Caco-2 (cell line): ENCODE measurements at regions not wholly inside any gene's neighbourhood (a gene's known extent, or its start where the extent isn't known, plus 50 kb on each side); places are given as distances from the start of the nearest gene placed in this dataset.

Experiments used
- BruUV-seq: library from RNA; stranded (reverse); fragments of 400-500 nt; replicated peaks from 2 replicates; lab custom pipeline; 2021; lab: Mats Ljungman, UMichigan
- CTCF ChIA-PET: fragments of 300-600 bp; sonication (Branson Sonifier 250); formaldehyde crosslinking; loops from one replicate; lab custom pipeline; 2022; ENCODE audit warnings: antibody characterized with exemption; lab: Charles Lee
- POLR2A ChIA-PET: fragments of 300-600 bp; sonication (Branson Sonifier 250); formaldehyde crosslinking; loops from one replicate; lab custom pipeline; 2022; ENCODE audit warnings: antibody characterized with exemption; lab: Charles Lee
- DNase-seq, 2 experiments: peaks; one replicate each; pipeline versions ENCODE4 v3.0.0 to v3.0.0-alpha.2; 2020 to 2022
- H3K27me3 ChIP-seq: replicated peaks from 2 replicates; pipeline ENCODE4 v1.6.0; 2011; ENCODE audit warnings: low read length; ENCODE audit not compliant: control insufficient read depth, insufficient read depth
- H3K36me3 ChIP-seq: 2 replicates; pipeline ENCODE4 v1.5.1; 2011; ENCODE audit warnings: low read length; ENCODE audit not compliant: control insufficient read depth, insufficient read depth
- H3K4me1 ChIP-seq: fragments of 250-450 bp; sonication (Bioruptor Pico); 2 replicates; pipeline ENCODE4 v1.5.1; 2020; ENCODE audit warnings: mild to moderate bottlenecking
- H3K4me3 ChIP-seq: 2 replicates; pipeline ENCODE4 v1.5.1; 2011; ENCODE audit warnings: low read depth, mild to moderate bottlenecking, control low read depth, low read length
- H3K9me3 ChIP-seq: fragments of 250-450 bp; sonication (Bioruptor Pico); 2 replicates; pipeline ENCODE4 v1.5.1; 2020; ENCODE audit warnings: mild to moderate bottlenecking, moderate library complexity
- H3K27ac Mint-ChIP-seq: one replicate; pipeline ENCODE4 v1.8.0; 2022; ENCODE audit warnings: mixed read lengths; ENCODE audit not compliant: unreplicated experiment
- H3K27me3 Mint-ChIP-seq: one replicate; pipeline ENCODE4 v1.8.0; 2022; ENCODE audit warnings: mixed read lengths; ENCODE audit not compliant: insufficient read depth, unreplicated experiment
- H3K36me3 Mint-ChIP-seq: one replicate; pipeline ENCODE4 v1.8.0; 2022; ENCODE audit warnings: mild to moderate bottlenecking, mixed read lengths; ENCODE audit not compliant: insufficient read depth, unreplicated experiment
- H3K4me1 Mint-ChIP-seq: one replicate; pipeline ENCODE4 v1.8.0; 2022; ENCODE audit warnings: low read depth, mixed read lengths; ENCODE audit not compliant: unreplicated experiment
- H3K4me3 Mint-ChIP-seq: one replicate; pipeline ENCODE4 v1.8.0; 2022; ENCODE audit warnings: mild to moderate bottlenecking, moderate library complexity, mixed read lengths; ENCODE audit not compliant: unreplicated experiment
- H3K9me3 Mint-ChIP-seq: one replicate; pipeline ENCODE4 v1.8.0; 2022; ENCODE audit warnings: mixed read lengths; ENCODE audit not compliant: unreplicated experiment
- CTCF ChIP-seq, 2 experiments: fragments of 200-600 bp in 1 of 2; IDR thresholded peaks; 1 replicate in 1 of 2; 2 replicates in 1 of 2; pipeline versions ENCODE4 v1.5.1 to v1.8.0; 2011 to 2022; ENCODE audit warnings: antibody characterized with exemption in 1 of 2, control low read depth in 1 of 2, inconsistent platforms in 1 of 2, low read depth in 1 of 2, low read length in 1 of 2, mild to moderate bottlenecking in 1 of 2, moderate library complexity in 1 of 2; ENCODE audit not compliant: insufficient read depth in 1 of 2, severe bottlenecking in 1 of 2, unreplicated experiment in 1 of 2
- intact Hi-C: fragments of 100-400 bp; cut with micrococcal nuclease; formaldehyde crosslinking; loops from one replicate; pipeline ENCODE4 v1.10.0; 2022; ENCODE audit not compliant: unreplicated experiment

DNA sequence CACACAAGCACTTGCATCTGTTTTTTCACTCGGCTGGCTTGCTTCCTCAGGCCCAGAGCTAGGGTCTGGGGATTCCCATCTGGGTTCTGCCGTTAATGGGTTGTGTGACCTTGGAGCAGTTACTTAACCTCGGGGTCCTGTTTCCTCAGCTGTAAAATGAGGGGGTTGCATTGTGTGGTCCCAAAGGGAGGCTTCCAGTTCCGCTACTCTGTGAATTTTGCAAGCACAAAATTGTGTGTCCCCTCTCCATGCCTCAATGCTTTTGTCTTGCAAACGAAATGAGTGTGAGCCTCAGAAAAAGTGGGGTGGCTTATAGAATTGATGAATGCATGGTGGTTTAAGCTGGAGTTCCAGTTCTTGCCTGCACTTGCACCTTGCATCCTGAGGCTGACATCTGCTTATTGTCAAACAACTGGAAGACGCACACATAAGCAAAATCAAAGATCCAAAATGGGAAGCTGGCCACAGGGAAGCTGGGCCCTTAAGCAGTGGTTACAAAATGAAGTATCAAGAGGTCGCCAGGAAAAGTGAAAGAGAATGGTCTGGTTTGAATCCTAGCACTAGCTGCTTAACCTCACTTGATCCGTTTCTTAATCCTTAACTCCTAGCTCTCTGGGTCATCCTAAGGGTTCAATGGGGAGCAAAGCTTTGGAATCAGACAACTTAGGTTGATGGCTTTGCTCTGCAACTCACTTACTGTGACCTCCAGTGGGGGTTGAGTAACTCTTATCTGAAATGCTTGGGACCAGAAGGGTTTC is 490.6 kb downstream of the DHX35 start:
- DNase-seq: no peak
- Mint-ChIP-seq H3K27me3 (peaks cover 16% of the 10 kb centered on the region), H3K4me1 (no peaks in the 10 kb centered on the region), H3K4me3 (no peak overlapping the region), H3K36me3 (no peaks in the 10 kb centered on the region), H3K27ac (no peak overlapping the region), H3K9me3 (no peaks in the 10 kb centered on the region)
- no peaks in the 10 kb centered on the region for H3K36me3 ChIP-seq
- no peak overlapping the region for H3K4me3 ChIP-seq
- peaks cover 3% of the 10 kb centered on the region; the same call in 1 of the 2 replicates for H3K9me3 ChIP-seq
- no peaks in the 10 kb centered on the region for H3K27me3 ChIP-seq
- ChIA-PET CTCF (no interaction called here), POLR2A (no interaction called here)
- TF ChIP-seq CTCF (IDR thresholded peaks at IDR 0.05; ENCODE audit: insufficient read depth in 1 of 2, low read depth in 1 of 2, low read length in 1 of 2, severe bottlenecking in 1 of 2, unreplicated experiment in 1 of 2): no peak
- H3K4me1 ChIP-seq: no peaks in the 10 kb centered on the region
- BruUV-seq: no TSS peak
- intact Hi-C loops: no loop called here

DNA sequence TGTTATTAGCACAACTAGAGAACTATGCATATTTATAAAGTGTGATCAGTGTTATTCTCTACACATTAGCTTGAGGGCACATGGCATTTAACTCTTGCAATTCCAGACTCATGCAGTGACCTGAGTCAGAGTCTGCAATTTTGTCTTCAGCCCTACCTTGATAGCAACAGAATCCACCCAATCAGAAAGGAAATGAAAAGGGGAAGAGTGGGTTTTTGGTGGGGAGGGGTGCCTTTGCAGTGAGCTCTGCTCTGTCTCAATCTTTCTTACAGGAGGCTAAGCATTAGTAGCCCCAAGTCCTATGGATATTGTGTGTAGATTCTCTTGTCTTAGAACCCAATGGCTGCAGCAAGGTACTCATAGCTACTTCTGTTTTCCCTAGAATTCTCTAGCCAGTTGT is 489.2 kb downstream of the DHX35 start:
- H3K4me3 ChIP-seq: no peak overlapping the region
- Mint-ChIP-seq H3K9me3 (no peaks in the 10 kb centered on the region), H3K4me3 (no peak overlapping the region), H3K27me3 (peaks cover 17% of the 10 kb centered on the region), H3K4me1 (no peaks in the 10 kb centered on the region), H3K27ac (no peak overlapping the region), H3K36me3 (no peaks in the 10 kb centered on the region)
- no peaks in the 10 kb centered on the region for H3K27me3 ChIP-seq
- H3K9me3 ChIP-seq: peaks cover 3% of the 10 kb centered on the region; the same call in 1 of the 2 replicates
- H3K4me1 ChIP-seq: no peaks in the 10 kb centered on the region
- POLR2A ChIA-PET: no interaction called here
- no peaks in the 10 kb centered on the region for H3K36me3 ChIP-seq
- intact Hi-C loops: no loop called here
- TF ChIP-seq CTCF (IDR thresholded peaks at IDR 0.05; ENCODE audit: insufficient read depth in 1 of 2, low read depth in 1 of 2, low read length in 1 of 2, severe bottlenecking in 1 of 2, unreplicated experiment in 1 of 2): no peak
- CTCF ChIA-PET: no interaction called here
- no peak for DNase-seq
- BruUV-seq: no TSS peak

- Histone ChIP-seq H3K36me3 (no peaks in the 10 kb centered on the region), H3K4me1 (no peaks in the 10 kb centered on the region), H3K27me3 (no peaks in the 10 kb centered on the region), H3K4me3 (no peak overlapping the region), H3K9me3 (no peaks in the 10 kb centered on the region)
- BruUV-seq: no TSS peak
- intact Hi-C loops: no loop called here
- TF ChIP-seq CTCF (IDR thresholded peaks at IDR 0.05; ENCODE audit: insufficient read depth in 1 of 2, low read depth in 1 of 2, low read length in 1 of 2, severe bottlenecking in 1 of 2, unreplicated experiment in 1 of 2): no peak
- CTCF ChIA-PET: interaction anchor here (1.3 kb wide), 1 partner anchor 17 kb away, joined by 3 read pairs; no protein-coding TSS in a partner anchor
- Mint-ChIP-seq H3K36me3 (no peaks in the 10 kb centered on the region), H3K9me3 (no peaks in the 10 kb centered on the region), H3K27ac (no peak overlapping the region), H3K4me1 (no peaks in the 10 kb centered on the region), H3K27me3 (peaks cover 3% of the 10 kb centered on the region), H3K4me3 (no peak overlapping the region)
- DNase-seq: no peak
- POLR2A ChIA-PET: no interaction called here
Measured at GRCh38 chr20:39446397-39446796, 484.3 kb downstream of the DHX35 start.
